Type B pancreatic cell (in vitro differentiated cells): ENCODE measurements at regions not wholly inside any gene's neighbourhood (a gene's known extent, or its start where the extent isn't known, plus 50 kb on each side); places are given as distances from the start of the nearest gene placed in this dataset.
"Not testable (repeated sequence)": the region's sequence is repeated elsewhere in the genome, so short reads cannot be mapped to it uniquely, and the experiment has no call there.

Experiments
- DNase-seq: peaks from one replicate; pipeline ENCODE4 v3.0.0; 2021; ENCODE audit warnings: mixed read lengths; ENCODE audit not compliant: unreplicated experiment; ENCODE audit errors: extremely low spot score
- H3K27ac Mint-ChIP-seq: 2 replicates; pipeline ENCODE4 v1.8.0; 2021; ENCODE audit warnings: mild to moderate bottlenecking, mixed read lengths
- H3K27me3 Mint-ChIP-seq: 2 replicates; pipeline ENCODE4 v1.8.0; 2021; ENCODE audit warnings: mixed read lengths
- H3K36me3 Mint-ChIP-seq: 2 replicates; pipeline ENCODE4 v1.8.0; 2021; ENCODE audit warnings: mixed read lengths
- H3K4me1 Mint-ChIP-seq: one replicate; pipeline ENCODE4 v1.8.0; 2021; ENCODE audit warnings: mixed read lengths; ENCODE audit not compliant: unreplicated experiment
- H3K4me3 Mint-ChIP-seq: 2 replicates; pipeline ENCODE4 v1.8.0; 2021; ENCODE audit warnings: mild to moderate bottlenecking, mixed read lengths
- H3K9me3 Mint-ChIP-seq: 2 replicates; pipeline ENCODE4 v1.8.0; 2021; ENCODE audit warnings: mixed read lengths
- TF ChIP-seq, protein P1 (sequence below): fragments of 200-600 bp; sonication (generic); conservative IDR thresholded peaks from 2 replicates; pipeline ENCODE4 v1.5.0; 2021; ENCODE audit warnings: antibody characterized with exemption, mild to moderate bottlenecking

DNA sequence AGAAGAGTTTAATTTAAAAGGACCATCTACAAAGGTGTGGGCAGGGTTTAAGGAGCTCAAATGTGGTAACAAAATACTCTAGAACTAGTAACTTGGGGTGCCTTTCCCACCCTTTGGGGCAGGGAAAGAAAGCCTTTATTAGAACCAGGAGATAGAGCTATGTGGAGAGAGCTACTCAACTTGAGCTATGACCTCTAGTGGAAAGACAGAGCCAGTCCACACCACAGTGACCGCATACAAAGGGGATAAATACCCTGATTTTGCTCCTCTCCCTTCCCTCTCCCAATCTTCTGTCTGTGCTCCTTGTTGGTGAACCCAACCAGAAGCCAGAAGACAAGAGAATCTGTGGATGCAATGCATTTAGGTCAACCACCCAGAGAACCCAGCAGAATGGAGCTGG lies 54.4 kb upstream of the JAK1 start:
- H3K9me3 Mint-ChIP-seq, result no peaks in the 10 kb centered on the region
- no peak overlapping the region for H3K4me3 Mint-ChIP-seq
- DNase-seq, result no peak
- TF ChIP-seq, protein P1, sequence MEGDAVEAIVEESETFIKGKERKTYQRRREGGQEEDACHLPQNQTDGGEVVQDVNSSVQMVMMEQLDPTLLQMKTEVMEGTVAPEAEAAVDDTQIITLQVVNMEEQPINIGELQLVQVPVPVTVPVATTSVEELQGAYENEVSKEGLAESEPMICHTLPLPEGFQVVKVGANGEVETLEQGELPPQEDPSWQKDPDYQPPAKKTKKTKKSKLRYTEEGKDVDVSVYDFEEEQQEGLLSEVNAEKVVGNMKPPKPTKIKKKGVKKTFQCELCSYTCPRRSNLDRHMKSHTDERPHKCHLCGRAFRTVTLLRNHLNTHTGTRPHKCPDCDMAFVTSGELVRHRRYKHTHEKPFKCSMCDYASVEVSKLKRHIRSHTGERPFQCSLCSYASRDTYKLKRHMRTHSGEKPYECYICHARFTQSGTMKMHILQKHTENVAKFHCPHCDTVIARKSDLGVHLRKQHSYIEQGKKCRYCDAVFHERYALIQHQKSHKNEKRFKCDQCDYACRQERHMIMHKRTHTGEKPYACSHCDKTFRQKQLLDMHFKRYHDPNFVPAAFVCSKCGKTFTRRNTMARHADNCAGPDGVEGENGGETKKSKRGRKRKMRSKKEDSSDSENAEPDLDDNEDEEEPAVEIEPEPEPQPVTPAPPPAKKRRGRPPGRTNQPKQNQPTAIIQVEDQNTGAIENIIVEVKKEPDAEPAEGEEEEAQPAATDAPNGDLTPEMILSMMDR, result peak; percentile 48
- H3K27ac Mint-ChIP-seq, result no peak overlapping the region
- H3K36me3 Mint-ChIP-seq, result no peaks in the 10 kb centered on the region
- H3K4me1 Mint-ChIP-seq, result no peaks in the 10 kb centered on the region
- H3K27me3 Mint-ChIP-seq, result no peaks in the 10 kb centered on the region

DNA sequence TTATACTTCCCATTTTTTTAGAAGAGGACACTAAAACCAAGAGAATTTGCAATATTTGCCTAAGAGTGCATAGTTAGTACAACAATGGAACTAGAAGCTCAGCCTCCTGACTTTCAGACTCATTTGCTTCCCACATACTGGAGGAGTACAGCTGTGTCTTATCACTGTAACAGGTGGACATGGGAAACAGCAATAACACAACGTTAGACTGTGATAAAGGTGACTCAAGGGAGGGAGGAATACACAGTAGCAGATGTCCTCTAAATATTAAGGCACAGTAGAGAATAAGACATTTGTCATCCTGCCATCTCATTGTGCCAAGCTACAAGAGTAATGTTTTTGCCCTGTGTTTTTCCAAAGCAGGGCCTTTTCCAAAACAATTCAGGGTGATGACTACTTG lies 55.4 kb upstream of the JAK1 start:
- no peak overlapping the region for H3K4me3 Mint-ChIP-seq
- H3K27ac Mint-ChIP-seq, result no peak overlapping the region
- H3K4me1 Mint-ChIP-seq, result no peaks in the 10 kb centered on the region
- no peaks in the 10 kb centered on the region for H3K27me3 Mint-ChIP-seq
- DNase-seq, result no peak
- H3K9me3 Mint-ChIP-seq, result no peaks in the 10 kb centered on the region
- TF ChIP-seq, protein P1, result no peak
- no peaks in the 10 kb centered on the region for H3K36me3 Mint-ChIP-seq

DNA sequence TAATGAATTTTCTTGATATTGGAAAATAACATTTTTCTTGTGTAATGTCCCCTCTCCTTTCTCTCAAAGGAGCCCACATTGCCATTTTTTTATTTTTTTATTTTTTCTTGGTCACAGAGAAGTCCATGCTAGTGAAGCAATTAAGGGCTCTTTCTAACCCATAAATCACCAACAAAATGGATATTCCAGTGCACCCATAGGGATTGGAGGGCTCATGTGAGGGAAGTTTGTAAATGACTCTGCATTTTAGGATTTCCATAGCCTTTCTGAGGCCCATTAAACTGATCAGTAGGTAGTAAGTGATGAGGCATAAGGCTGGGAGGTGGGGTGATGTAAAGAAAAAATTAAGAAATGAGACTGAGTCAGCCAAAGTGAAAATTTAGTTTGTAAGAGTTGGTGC lies 55.9 kb upstream of the JAK1 start:
- H3K4me3 Mint-ChIP-seq, result no peak overlapping the region
- no peak overlapping the region for H3K27ac Mint-ChIP-seq
- no peaks in the 10 kb centered on the region for H3K36me3 Mint-ChIP-seq
- TF ChIP-seq, protein P1, result no peak
- H3K4me1 Mint-ChIP-seq, result no peaks in the 10 kb centered on the region
- H3K27me3 Mint-ChIP-seq, result no peaks in the 10 kb centered on the region
- H3K9me3 Mint-ChIP-seq, result no peaks in the 10 kb centered on the region
- DNase-seq, result no peak

DNA sequence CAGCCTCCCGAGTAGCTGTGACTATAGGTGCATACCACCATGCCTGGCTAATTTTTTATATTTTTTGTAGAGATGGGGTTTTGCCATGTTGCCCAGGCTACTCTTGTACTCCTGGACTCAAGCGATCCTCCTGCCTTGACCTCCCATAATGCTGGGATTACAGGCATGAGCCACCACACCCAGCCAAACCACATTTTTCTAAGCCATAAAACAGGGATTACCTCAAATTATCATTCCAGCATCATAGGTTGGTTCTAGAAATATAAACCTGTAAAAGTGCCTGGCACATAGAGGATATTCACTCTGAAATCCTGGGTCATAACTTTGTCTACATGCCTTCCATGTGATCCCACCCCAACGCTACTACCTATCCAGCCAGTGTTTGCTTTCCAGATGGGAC lies 59.4 kb upstream of the JAK1 start:
- TF ChIP-seq, protein P1, result no peak
- Mint-ChIP-seq H3K4me1 (no peaks in the 10 kb centered on the region), H3K4me3 (no peak overlapping the region), H3K27me3 (no peaks in the 10 kb centered on the region), H3K27ac (no peak overlapping the region), H3K9me3 (no peaks in the 10 kb centered on the region), H3K36me3 (no peaks in the 10 kb centered on the region)
- no peak for DNase-seq

DNA sequence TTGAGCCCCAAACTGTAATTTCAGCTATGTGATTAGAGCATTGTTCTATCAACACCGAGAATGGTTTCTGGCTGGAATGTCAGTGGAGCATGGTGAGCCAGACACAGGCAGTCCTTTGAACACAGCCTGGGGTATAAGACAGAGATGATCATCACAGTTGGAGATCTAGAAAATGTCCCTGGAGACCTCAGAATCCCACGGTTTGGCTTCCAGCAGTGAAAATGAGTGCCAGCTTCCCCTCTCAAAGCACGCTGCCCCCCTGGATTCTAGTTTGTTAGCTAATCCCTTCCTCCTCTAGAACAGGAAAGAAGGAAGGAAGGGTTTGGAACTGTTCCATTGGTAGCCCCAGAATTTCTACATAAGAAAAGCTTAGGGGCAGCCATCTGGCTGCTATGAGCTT lies 59.9 kb upstream of the JAK1 start:
- Mint-ChIP-seq H3K4me1 (no peaks in the 10 kb centered on the region), H3K27me3 (no peaks in the 10 kb centered on the region), H3K36me3 (no peaks in the 10 kb centered on the region), H3K4me3 (no peak overlapping the region), H3K27ac (no peak overlapping the region), H3K9me3 (no peaks in the 10 kb centered on the region)
- TF ChIP-seq, protein P1, result no peak
- no peak for DNase-seq

DNA sequence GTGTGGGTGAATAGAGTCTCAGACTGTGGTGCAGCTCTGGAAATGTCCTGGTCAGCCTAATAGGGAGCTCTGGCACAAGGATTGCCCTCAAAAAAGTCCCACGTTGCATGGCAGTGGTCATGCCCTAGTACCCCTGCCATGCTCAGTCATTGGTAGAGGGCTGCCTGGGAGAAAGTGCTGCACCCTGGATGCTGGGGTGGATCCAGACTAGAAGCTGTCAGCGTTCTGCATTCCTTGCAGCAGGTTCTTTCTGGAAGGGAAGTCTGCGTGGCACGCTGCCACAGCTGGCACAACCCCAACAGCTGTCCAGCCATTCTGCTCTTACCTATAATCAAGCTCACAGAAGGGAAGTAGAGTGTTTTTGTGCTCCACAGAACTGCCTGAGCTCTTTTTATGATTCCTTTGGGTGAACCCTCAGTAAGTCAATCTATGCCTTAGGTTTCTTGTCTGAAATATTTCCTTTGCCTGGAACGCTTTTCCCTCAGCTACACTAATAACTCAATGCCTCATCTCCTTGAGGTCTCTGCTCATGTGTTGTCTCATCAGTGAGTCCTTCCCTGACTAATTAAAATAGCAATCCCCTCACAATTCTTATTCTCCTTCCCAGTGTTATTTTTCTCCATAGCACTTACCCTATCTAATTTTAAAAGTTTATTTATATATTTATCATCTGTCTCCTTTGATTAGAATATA lies 61.5 kb upstream of the JAK1 start:
- Mint-ChIP-seq H3K27me3 (no peaks in the 10 kb centered on the region), H3K36me3 (no peaks in the 10 kb centered on the region), H3K4me3 (no peak overlapping the region), H3K4me1 (no peaks in the 10 kb centered on the region), H3K27ac (no peak overlapping the region), H3K9me3 (no peaks in the 10 kb centered on the region)
- no peak for DNase-seq
- TF ChIP-seq, protein P1, result no peak

DNA sequence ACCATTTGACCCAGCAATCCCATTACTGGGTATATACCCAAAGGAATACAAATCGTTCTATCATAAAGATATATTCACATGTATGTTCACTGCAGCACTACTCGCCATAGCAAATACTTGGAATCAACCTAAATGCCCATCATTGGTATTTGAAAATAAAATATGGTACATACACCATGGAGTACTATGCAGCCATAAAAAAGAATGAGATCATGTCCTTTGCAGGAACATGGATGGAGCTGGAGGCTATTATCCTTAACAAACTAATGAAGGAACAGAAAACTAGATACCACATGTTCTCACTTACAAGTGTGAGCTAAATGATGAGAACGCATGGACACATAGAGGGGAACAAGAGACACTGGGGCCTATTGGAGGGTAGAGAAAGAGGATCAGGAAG lies 63.1 kb upstream of the JAK1 start:
- H3K36me3 Mint-ChIP-seq, H3K9me3 Mint-ChIP-seq, H3K27ac Mint-ChIP-seq, H3K27me3 Mint-ChIP-seq, H3K4me1 Mint-ChIP-seq, H3K4me3 Mint-ChIP-seq, DNase-seq: not testable (repeated sequence)

DNA sequence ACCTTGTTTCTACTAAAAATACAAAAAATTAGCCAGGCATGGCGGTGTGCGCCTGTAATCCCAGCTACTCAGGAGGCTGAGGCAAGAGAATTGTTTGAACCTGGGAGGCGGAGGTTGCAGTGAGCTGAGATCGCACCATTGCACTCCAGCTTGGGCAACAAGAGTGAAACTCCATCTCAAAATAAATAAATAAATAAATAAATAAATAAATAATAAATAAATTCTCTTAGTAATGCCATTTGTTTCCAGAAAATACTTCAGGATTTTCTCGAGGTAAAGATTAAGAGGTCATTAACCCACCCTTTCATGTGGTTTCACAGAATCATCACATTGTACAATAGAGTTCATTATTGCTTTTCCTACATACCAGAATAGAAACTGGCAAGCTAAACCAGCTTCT lies 68.5 kb upstream of the JAK1 start:
- H3K4me3 Mint-ChIP-seq, H3K36me3 Mint-ChIP-seq, H3K4me1 Mint-ChIP-seq, DNase-seq, H3K27ac Mint-ChIP-seq, H3K9me3 Mint-ChIP-seq, H3K27me3 Mint-ChIP-seq: not testable (repeated sequence)
